Retinal pigment epithelial cell (primary cell): ENCODE measurements at regions not wholly inside any gene's neighbourhood (a gene's known extent, or its start where the extent isn't known, plus 50 kb on each side); places are given as distances from the start of the nearest gene placed in this dataset.

Experiments used
- DNase-seq: peaks from one replicate; pipeline ENCODE4 v3.0.0-alpha.2; 2010; ENCODE audit warnings: low read depth
- H3K4me3 ChIP-seq: 2 replicates; pipeline ENCODE4 v1.5.1; 2011; ENCODE audit warnings: mild to moderate bottlenecking, low read length, control low read depth, moderate library complexity
- TF ChIP-seq, protein P1 (sequence below): conservative IDR thresholded peaks from 2 replicates; pipeline ENCODE4 v1.5.1; 2011; ENCODE audit warnings: low read depth, low read length, control low read depth, inconsistent platforms

DNA sequence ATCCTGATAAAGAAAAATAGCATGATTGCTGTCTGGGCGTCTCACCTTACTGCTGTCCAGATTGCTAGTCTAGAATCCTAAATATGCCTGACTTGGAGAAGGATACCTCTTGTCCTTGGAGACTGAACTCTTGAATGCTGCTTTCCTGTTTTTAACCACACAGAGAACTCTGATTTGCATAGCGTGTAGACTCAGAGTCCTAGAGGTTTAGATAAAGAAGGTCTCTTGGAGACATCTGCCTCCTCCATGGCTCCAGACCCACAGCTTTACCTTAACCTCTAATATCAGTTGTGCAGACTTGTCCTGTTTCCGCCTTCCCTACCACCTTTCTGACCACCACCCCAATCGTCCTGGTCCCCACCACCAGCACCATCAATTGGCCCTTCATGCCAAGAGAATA lies 292.6 kb upstream of the CYRIA start:
- TF ChIP-seq, protein P1, sequence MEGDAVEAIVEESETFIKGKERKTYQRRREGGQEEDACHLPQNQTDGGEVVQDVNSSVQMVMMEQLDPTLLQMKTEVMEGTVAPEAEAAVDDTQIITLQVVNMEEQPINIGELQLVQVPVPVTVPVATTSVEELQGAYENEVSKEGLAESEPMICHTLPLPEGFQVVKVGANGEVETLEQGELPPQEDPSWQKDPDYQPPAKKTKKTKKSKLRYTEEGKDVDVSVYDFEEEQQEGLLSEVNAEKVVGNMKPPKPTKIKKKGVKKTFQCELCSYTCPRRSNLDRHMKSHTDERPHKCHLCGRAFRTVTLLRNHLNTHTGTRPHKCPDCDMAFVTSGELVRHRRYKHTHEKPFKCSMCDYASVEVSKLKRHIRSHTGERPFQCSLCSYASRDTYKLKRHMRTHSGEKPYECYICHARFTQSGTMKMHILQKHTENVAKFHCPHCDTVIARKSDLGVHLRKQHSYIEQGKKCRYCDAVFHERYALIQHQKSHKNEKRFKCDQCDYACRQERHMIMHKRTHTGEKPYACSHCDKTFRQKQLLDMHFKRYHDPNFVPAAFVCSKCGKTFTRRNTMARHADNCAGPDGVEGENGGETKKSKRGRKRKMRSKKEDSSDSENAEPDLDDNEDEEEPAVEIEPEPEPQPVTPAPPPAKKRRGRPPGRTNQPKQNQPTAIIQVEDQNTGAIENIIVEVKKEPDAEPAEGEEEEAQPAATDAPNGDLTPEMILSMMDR: no peak
- DNase-seq: no peak
- H3K4me3 ChIP-seq: no peak overlapping the region

DNA sequence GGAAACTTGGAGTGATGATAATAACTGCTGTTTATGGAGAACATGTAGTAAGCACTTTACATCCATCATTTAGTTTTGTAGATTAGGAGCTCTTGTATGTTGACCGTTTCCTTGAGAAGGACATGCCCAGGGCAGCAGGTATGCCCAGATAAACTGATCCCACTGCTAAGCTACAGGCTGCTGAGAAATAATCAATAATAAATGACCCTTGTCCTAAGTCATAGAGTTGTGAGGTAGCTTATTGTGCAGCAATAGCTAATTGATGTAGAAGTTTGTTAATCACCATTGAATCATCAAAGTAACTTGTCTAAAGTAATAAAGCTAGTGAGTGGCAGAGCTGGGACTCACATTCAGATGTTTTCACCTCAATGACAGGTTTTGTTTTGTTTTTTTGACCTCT lies 287.2 kb upstream of the CYRIA start:
- TF ChIP-seq, protein P1: no peak
- H3K4me3 ChIP-seq: no peak overlapping the region
- no peak for DNase-seq

DNA sequence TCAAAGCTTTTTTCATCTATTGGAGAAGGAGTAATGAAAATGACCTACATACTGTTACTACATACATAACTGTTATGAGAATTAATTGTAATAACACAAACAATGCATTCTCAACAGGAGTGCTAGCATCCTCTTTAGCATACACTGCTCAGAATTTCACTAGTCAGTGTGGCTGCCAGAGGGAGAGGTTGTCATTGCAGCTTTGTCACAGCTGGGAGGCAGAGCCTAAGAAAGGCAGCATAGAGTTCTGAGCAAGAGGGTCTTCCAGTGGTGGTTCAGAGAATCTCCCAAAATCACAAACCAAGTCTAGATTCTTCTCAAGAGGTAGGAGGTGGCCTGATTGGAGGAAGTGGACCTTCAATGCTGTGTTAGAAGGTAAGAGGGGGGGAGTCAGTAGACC lies 286.7 kb upstream of the CYRIA start:
- no peak for DNase-seq
- no peak overlapping the region for H3K4me3 ChIP-seq
- TF ChIP-seq, protein P1: no peak

DNA sequence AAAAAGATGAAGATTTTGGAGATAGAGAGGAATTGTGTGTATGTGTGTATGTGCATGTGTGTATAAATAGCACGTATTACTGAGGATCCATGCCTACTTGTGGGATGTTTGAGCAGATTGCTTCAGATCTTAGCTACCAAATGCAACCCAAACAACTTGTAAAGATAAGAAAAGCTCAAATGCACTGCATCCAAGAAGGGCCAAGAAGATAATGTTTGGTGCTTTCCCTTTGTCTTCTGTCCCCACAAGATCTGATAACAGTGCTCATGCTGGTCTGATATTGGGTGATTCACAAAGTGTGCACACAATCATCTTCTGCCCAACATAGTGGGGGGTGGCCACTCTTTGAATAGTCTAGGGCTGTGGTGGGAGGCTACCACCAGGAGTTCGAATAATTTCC lies 284.8 kb upstream of the CYRIA start:
- H3K4me3 ChIP-seq: no peak overlapping the region
- TF ChIP-seq, protein P1: no peak

DNA sequence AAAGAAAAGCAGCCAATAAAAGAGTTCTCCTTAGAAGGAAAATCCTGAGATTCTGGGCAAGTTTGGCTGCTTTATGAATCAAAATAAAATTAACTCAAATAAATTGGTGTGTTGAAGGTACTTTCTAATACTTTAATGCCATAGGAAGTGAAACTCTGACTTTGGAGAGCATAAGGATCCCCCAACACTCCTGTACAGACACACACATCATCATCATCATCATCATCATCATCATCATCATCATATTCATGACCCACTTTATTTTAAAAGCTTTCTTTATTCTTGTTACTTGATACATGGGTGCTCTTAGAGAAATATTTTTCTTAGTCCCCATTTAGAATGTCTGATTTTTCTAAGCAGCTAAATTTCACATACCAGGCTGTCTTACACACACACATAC lies 283.1 kb upstream of the CYRIA start:
- H3K4me3 ChIP-seq: no peak overlapping the region
- TF ChIP-seq, protein P1: no peak
- no peak for DNase-seq

More for the DNA sequence above, 284.8 kb upstream of the CYRIA start:
- no peak for DNase-seq

DNA sequence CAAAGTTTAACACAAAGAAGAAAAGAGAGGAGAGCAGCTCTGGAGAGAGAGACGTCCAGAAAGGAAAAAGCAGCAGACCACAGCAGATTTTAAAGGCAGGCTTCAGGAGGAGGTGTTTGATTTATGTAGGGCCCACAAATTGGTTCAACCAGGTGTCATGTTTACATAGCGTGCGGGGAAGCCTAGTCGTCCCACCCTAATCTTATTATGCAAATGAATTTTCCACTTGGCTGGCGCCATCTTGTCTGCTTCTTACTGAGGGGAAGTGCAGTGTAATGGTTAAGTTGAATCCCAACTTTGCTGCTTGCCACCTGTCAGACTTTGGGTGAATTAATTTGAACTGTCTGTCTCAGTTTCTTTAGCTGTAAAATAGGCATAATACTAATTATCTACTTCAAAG lies 282.4 kb upstream of the CYRIA start:
- DNase-seq: no peak
- TF ChIP-seq, protein P1: no peak
- no peak overlapping the region for H3K4me3 ChIP-seq

DNA sequence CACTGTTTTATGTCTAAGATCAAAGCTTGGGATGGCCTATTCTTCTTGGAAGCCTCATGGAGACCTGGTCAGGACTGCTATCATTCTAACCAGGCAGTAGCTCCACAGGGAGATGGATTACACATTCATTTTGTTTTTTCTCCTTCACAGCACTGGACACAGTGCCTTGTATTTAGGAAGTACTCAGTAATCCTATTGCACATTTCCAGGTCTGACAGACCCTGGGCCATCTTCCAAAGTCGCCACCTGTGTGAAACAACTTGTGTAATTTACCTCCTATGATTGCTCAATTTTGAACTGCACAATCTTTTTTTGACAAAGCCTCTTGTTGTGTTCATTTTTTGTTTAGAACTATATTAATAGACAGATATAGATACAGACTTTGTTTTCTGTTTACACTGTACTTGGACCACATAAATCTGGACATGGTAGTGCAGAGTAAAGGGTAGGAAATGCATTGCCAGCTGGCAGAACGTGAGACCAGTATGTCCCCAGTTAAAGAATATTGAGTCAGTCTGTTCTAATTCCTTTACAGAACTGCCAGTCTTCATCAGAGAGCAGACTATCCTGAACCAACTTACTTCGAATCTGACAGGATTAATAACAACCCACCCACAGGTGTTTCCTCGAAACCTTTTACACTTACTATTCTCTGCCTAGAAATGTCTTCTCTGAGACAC lies 277.8 kb upstream of the CYRIA start:
- H3K4me3 ChIP-seq: no peak overlapping the region
- TF ChIP-seq, protein P1: no peak
- no peak for DNase-seq
